ENCODE measurements at regions not wholly inside any gene's neighbourhood (a gene's known extent, or its start where the extent isn't known, plus 50 kb on each side); places are given as distances from the start of the nearest gene placed in this dataset.

DNA sequence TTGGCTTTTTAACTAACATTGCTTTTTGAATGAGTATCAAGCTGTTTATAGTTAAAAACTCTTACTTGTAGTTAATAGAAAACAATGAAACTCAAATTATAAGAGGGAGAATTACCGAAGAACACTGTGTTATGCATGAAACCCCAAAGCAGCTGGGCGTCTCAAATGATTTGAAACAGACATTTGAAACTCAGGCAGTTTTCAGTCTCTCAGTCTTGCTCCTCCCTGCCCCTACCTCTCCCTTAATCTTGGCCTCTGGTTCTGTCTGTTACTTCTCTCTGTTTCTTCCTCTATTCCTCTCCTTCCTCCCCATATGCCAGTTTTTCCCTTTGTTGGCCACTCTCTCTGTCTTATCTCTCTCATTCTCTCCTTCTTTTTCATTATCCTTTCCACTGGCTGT is 118.3 kb upstream of the SYNPR start:
- TF ChIP-seq, protein P1, sequence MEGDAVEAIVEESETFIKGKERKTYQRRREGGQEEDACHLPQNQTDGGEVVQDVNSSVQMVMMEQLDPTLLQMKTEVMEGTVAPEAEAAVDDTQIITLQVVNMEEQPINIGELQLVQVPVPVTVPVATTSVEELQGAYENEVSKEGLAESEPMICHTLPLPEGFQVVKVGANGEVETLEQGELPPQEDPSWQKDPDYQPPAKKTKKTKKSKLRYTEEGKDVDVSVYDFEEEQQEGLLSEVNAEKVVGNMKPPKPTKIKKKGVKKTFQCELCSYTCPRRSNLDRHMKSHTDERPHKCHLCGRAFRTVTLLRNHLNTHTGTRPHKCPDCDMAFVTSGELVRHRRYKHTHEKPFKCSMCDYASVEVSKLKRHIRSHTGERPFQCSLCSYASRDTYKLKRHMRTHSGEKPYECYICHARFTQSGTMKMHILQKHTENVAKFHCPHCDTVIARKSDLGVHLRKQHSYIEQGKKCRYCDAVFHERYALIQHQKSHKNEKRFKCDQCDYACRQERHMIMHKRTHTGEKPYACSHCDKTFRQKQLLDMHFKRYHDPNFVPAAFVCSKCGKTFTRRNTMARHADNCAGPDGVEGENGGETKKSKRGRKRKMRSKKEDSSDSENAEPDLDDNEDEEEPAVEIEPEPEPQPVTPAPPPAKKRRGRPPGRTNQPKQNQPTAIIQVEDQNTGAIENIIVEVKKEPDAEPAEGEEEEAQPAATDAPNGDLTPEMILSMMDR (IDR thresholded peaks at IDR 0.05; ENCODE audit: low read depth, low read length, missing input control), result no peak
- no peak for TF ChIP-seq JUND (IDR thresholded peaks at IDR 0.05)
- TF ChIP-seq, protein P2, sequence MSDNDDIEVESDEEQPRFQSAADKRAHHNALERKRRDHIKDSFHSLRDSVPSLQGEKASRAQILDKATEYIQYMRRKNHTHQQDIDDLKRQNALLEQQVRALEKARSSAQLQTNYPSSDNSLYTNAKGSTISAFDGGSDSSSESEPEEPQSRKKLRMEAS (IDR thresholded peaks at IDR 0.05), result no peak
- no peak for TF ChIP-seq TAF1 (conservative IDR thresholded peaks at IDR 0.05)
- TF ChIP-seq GABPA (IDR thresholded peaks at IDR 0.05 in 1 of 2, conservative IDR thresholded peaks at IDR 0.05 in 1 of 2), result no peak
- TF ChIP-seq HNF4G (IDR thresholded peaks at IDR 0.05), result no peak
- no peak for TF ChIP-seq RXRA (IDR thresholded peaks at IDR 0.05)
- no peak for TF ChIP-seq YY1 (IDR thresholded peaks at IDR 0.05)

Measured in liver (tissue), 3 donors.